ENCODE measurements at regions not wholly inside any gene's neighbourhood (a gene's known extent, or its start where the extent isn't known, plus 50 kb on each side); places are given as distances from the start of the nearest gene placed in this dataset.

GRCh38 chr7:21070571-21071090 is 283.9 kb upstream of the SP8 start:
- TF ChIP-seq CTCF (IDR thresholded peaks at IDR 0.05) (no peak), POLR2A (IDR thresholded peaks at IDR 0.05) (no peak)

Measured in suprapubic skin (tissue), 3 donors.